Naive thymus-derived CD4-positive, alpha-beta T cell (primary cell): ENCODE measurements at regions not wholly inside any gene's neighbourhood (a gene's known extent, or its start where the extent isn't known, plus 50 kb on each side); places are given as distances from the start of the nearest gene placed in this dataset.

Source experiments
- ATAC-seq: fragments of 150-1000 bp; cut with Tn5 transposase; 2 replicates; pipeline ENCODE4 v1.10.0; 2021; ENCODE audit warnings: mild to moderate bottlenecking, moderate library complexity
- CTCF ChIA-PET: fragments of 350-600 bp; sonication (Branson Sonifier 250); formaldehyde crosslinking; loops from one replicate; lab custom pipeline; 2021; ENCODE audit warnings: antibody characterized with exemption; lab: Charles Lee
- POLR2A ChIA-PET: fragments of 350-600 bp; sonication (Branson Sonifier 250); formaldehyde crosslinking; loops from one replicate; lab custom pipeline; 2021; ENCODE audit warnings: antibody characterized with exemption, inconsistent platforms; lab: Charles Lee
- DNase-seq, 9 donors: peaks; one replicate each; pipeline versions ENCODE4 v3.0.0 to v3.0.0-alpha.2; 2020 to 2022; ENCODE audit warnings: mixed read lengths in 1 of 9
- H3K27ac ChIP-seq: one replicate; pipeline ENCODE4 v1.7.0; 2013; ENCODE audit warnings: mild to moderate bottlenecking, low read depth, low read length, moderate library complexity
- H3K27me3 ChIP-seq, 2 donors: one replicate each; pipeline ENCODE4 v1.7.0; 2013; ENCODE audit warnings: low read length in 2 of 2, mild to moderate bottlenecking in 2 of 2, moderate library complexity in 2 of 2; ENCODE audit not compliant: control insufficient read depth in 2 of 2, insufficient read depth in 2 of 2
- H3K36me3 ChIP-seq, 3 experiments: 1 replicate in 2 of 3; 2 replicates in 1 of 3; pipeline ENCODE4 v1.7.0; 2013; ENCODE audit warnings: low read length in 3 of 3, mild to moderate bottlenecking in 3 of 3, moderate library complexity in 1 of 3; ENCODE audit not compliant: insufficient read depth in 3 of 3, control insufficient read depth in 2 of 3
- H3K4me1 ChIP-seq, 2 donors: one replicate each; pipeline ENCODE4 v1.7.0; 2013; ENCODE audit warnings: low read length in 2 of 2, mild to moderate bottlenecking in 2 of 2, moderate library complexity in 1 of 2; ENCODE audit not compliant: control insufficient read depth in 2 of 2, insufficient read depth in 2 of 2
- H3K4me3 ChIP-seq: 2 replicates; pipeline ENCODE4 v1.7.0; 2013; ENCODE audit warnings: mild to moderate bottlenecking, low read length
- H3K9me3 ChIP-seq, 3 experiments: 1 replicate in 2 of 3; 2 replicates in 1 of 3; pipeline ENCODE4 v1.7.0; 2013; ENCODE audit warnings: low read length in 3 of 3; ENCODE audit not compliant: control insufficient read depth in 2 of 3
- H3K27ac Mint-ChIP-seq, 9 donors: one replicate each; pipeline ENCODE4 v1.8.0; 2020 to 2022; ENCODE audit warnings: mixed read lengths in 9 of 9, mild to moderate bottlenecking in 8 of 9, moderate library complexity in 5 of 9, inconsistent platforms in 2 of 9
- H3K27me3 Mint-ChIP-seq, 5 donors: one replicate each; pipeline ENCODE4 v1.8.0; 2021 to 2022; ENCODE audit warnings: mixed read lengths in 5 of 5, mild to moderate bottlenecking in 1 of 5
- H3K36me3 Mint-ChIP-seq, 5 donors: one replicate each; pipeline ENCODE4 v1.8.0; 2020 to 2022; ENCODE audit warnings: mixed read lengths in 5 of 5, mild to moderate bottlenecking in 3 of 5, inconsistent platforms in 1 of 5
- H3K4me1 Mint-ChIP-seq, 7 donors: one replicate each; pipeline ENCODE4 v1.8.0; 2020 to 2022; ENCODE audit warnings: mixed read lengths in 7 of 7, mild to moderate bottlenecking in 3 of 7, inconsistent platforms in 1 of 7
- H3K4me3 Mint-ChIP-seq, 10 donors: one replicate each; pipeline ENCODE4 v1.8.0; 2020 to 2022; ENCODE audit warnings: mild to moderate bottlenecking in 10 of 10, mixed read lengths in 10 of 10, moderate library complexity in 6 of 10, inconsistent platforms in 2 of 10
- H3K9me3 Mint-ChIP-seq, 11 donors: one replicate each; pipeline ENCODE4 v1.8.0; 2020 to 2022; ENCODE audit warnings: mixed read lengths in 11 of 11, mild to moderate bottlenecking in 4 of 11, inconsistent platforms in 1 of 11, moderate library complexity in 1 of 11
- intact Hi-C, 2 donors: fragments of 100-400 bp; cut with micrococcal nuclease; formaldehyde crosslinking; loops; one replicate each; pipeline ENCODE4 v1.15.1; 2023

GRCh38 chr3:77800893-77801292, 761.0 kb downstream of the ROBO2 start:
- Histone ChIP-seq H3K9me3 (no peaks in the 10 kb centered on the region), H3K27me3 (no peaks in the 10 kb centered on the region), H3K27ac (no peak overlapping the region), H3K36me3 (no peaks in the 10 kb centered on the region), H3K4me1 (no peaks in the 10 kb centered on the region), H3K4me3 (no peak overlapping the region)
- no peak for DNase-seq
- H3K27ac Mint-ChIP-seq, result no peak overlapping the region
- POLR2A ChIA-PET, result no interaction called here
- peaks cover 0 to 16% (median 3%) of the 10 kb centered on the region in 11 donors for H3K9me3 Mint-ChIP-seq
- H3K36me3 Mint-ChIP-seq, result peaks cover 0 to 3% (median 0%) of the 10 kb centered on the region in 5 donors
- ATAC-seq, result no peak
- no peaks in the 10 kb centered on the region for H3K4me1 Mint-ChIP-seq
- intact Hi-C loops, result no loop called here
- no peaks in the 10 kb centered on the region for H3K27me3 Mint-ChIP-seq
- CTCF ChIA-PET, result no interaction called here
- H3K4me3 Mint-ChIP-seq, result no peak overlapping the region

- H3K36me3 Mint-ChIP-seq, result peaks cover 0 to 3% (median 0%) of the 10 kb centered on the region in 5 donors
- H3K4me3 ChIP-seq, result no peak overlapping the region
- H3K4me1 ChIP-seq, result no peaks in the 10 kb centered on the region
- no peak overlapping the region for H3K27ac Mint-ChIP-seq
- CTCF ChIA-PET, result no interaction called here
- ATAC-seq (no peak), DNase-seq (no peak)
- no peak overlapping the region for H3K27ac ChIP-seq
- H3K27me3 Mint-ChIP-seq, result no peaks in the 10 kb centered on the region
- H3K9me3 Mint-ChIP-seq, result peaks cover 0 to 22% (median 0%) of the 10 kb centered on the region in 11 donors
- no peaks in the 10 kb centered on the region for H3K9me3 ChIP-seq
- no peaks in the 10 kb centered on the region for H3K4me1 Mint-ChIP-seq
- POLR2A ChIA-PET, result no interaction called here
- no peaks in the 10 kb centered on the region for H3K36me3 ChIP-seq
- intact Hi-C loops, result no loop called here
- H3K27me3 ChIP-seq, result no peaks in the 10 kb centered on the region
- no peak overlapping the region for H3K4me3 Mint-ChIP-seq
These were observed 767.4 kb downstream of the ROBO2 start for GRCh38 chr3:77807312-77807711.

- Mint-ChIP-seq H3K4me3 (no peak overlapping the region), H3K27me3 (no peaks in the 10 kb centered on the region), H3K9me3 (peaks cover 0 to 12% (median 2%) of the 10 kb centered on the region in 11 donors), H3K36me3 (no peaks in the 10 kb centered on the region), H3K27ac (no peak overlapping the region), H3K4me1 (no peaks in the 10 kb centered on the region)
- H3K9me3 ChIP-seq, result no peaks in the 10 kb centered on the region
- H3K27ac ChIP-seq, result no peak overlapping the region
- ChIA-PET CTCF (no interaction called here), POLR2A (no interaction called here)
- ATAC-seq (no peak), DNase-seq (no peak)
- H3K36me3 ChIP-seq, result no peaks in the 10 kb centered on the region
- no peaks in the 10 kb centered on the region for H3K4me1 ChIP-seq
- H3K27me3 ChIP-seq, result no peaks in the 10 kb centered on the region
- intact Hi-C loops, result no loop called here
- no peak overlapping the region for H3K4me3 ChIP-seq
These were observed 774.9 kb downstream of the ROBO2 start for GRCh38 chr3:77814845-77815244.

- Histone ChIP-seq H3K4me1 (no peaks in the 10 kb centered on the region), H3K27ac (no peak overlapping the region), H3K36me3 (no peaks in the 10 kb centered on the region), H3K9me3 (no peaks in the 10 kb centered on the region), H3K27me3 (no peaks in the 10 kb centered on the region), H3K4me3 (no peak overlapping the region)
- Mint-ChIP-seq H3K27me3 (no peaks in the 10 kb centered on the region), H3K9me3 (peaks cover 0 to 14% (median 0%) of the 10 kb centered on the region in 11 donors), H3K4me1 (no peaks in the 10 kb centered on the region), H3K27ac (no peak overlapping the region), H3K4me3 (no peak overlapping the region), H3K36me3 (no peaks in the 10 kb centered on the region)
- no peak for ATAC-seq
- intact Hi-C loops, result no loop called here
- POLR2A ChIA-PET, result no interaction called here
- CTCF ChIA-PET, result no interaction called here
- no peak for DNase-seq
These were observed 775.6 kb downstream of the ROBO2 start for GRCh38 chr3:77815467-77815866.

- Mint-ChIP-seq H3K27me3 (no peaks in the 10 kb centered on the region), H3K4me3 (no peak overlapping the region), H3K9me3 (peaks cover 0 to 20% (median 0%) of the 10 kb centered on the region in 11 donors), H3K4me1 (no peaks in the 10 kb centered on the region), H3K36me3 (no peaks in the 10 kb centered on the region), H3K27ac (no peak overlapping the region)
- no peaks in the 10 kb centered on the region for H3K27me3 ChIP-seq
- POLR2A ChIA-PET, result no interaction called here
- no peak overlapping the region for H3K27ac ChIP-seq
- H3K4me1 ChIP-seq, result no peaks in the 10 kb centered on the region
- H3K9me3 ChIP-seq, result no peaks in the 10 kb centered on the region
- CTCF ChIA-PET, result no interaction called here
- H3K4me3 ChIP-seq, result no peak overlapping the region
- H3K36me3 ChIP-seq, result no peaks in the 10 kb centered on the region
- DNase-seq, result no peak
- ATAC-seq, result no peak
- intact Hi-C loops, result no loop called here
These were observed 776.5 kb downstream of the ROBO2 start for GRCh38 chr3:77816366-77816765.

GRCh38 chr3:77825001-77825827, 785.3 kb downstream of the ROBO2 start:
- Mint-ChIP-seq H3K4me1 (no peaks in the 10 kb centered on the region), H3K36me3 (no peaks in the 10 kb centered on the region), H3K4me3 (no peak overlapping the region), H3K9me3 (peaks cover 3 to 26% (median 9%) of the 10 kb centered on the region in 11 donors), H3K27ac (no peak overlapping the region), H3K27me3 (no peaks in the 10 kb centered on the region)
- Histone ChIP-seq H3K27ac (no peak overlapping the region), H3K9me3 (no peaks in the 10 kb centered on the region), H3K27me3 (no peaks in the 10 kb centered on the region), H3K36me3 (no peaks in the 10 kb centered on the region), H3K4me1 (no peaks in the 10 kb centered on the region), H3K4me3 (no peak overlapping the region)
- ATAC-seq, result no peak
- POLR2A ChIA-PET, result no interaction called here
- no peak for DNase-seq
- CTCF ChIA-PET, result no interaction called here
- intact Hi-C loops, result no loop called here

- H3K27ac Mint-ChIP-seq, result no peak overlapping the region
- H3K4me3 ChIP-seq, result no peak overlapping the region
- H3K27ac ChIP-seq, result no peak overlapping the region
- POLR2A ChIA-PET, result no interaction called here
- no peaks in the 10 kb centered on the region for H3K9me3 ChIP-seq
- no peaks in the 10 kb centered on the region for H3K4me1 Mint-ChIP-seq
- DNase-seq (no peak), ATAC-seq (no peak)
- no peaks in the 10 kb centered on the region for H3K27me3 Mint-ChIP-seq
- H3K36me3 Mint-ChIP-seq, result no peaks in the 10 kb centered on the region
- peaks cover 3 to 15% (median 8%) of the 10 kb centered on the region in 11 donors for H3K9me3 Mint-ChIP-seq
- no peaks in the 10 kb centered on the region for H3K27me3 ChIP-seq
- no peak overlapping the region for H3K4me3 Mint-ChIP-seq
- H3K36me3 ChIP-seq, result no peaks in the 10 kb centered on the region
- intact Hi-C loops, result no loop called here
- CTCF ChIA-PET, result interaction anchor here (0.6 kb wide), 1 partner anchor 8 kb away, joined by 3 read pairs; no protein-coding TSS in a partner anchor
- H3K4me1 ChIP-seq, result no peaks in the 10 kb centered on the region
These were observed 796.0 kb downstream of the ROBO2 start for GRCh38 chr3:77835921-77836320.
